GM12878 (cell line): ENCODE measurements at regions not wholly inside any gene's neighbourhood (a gene's known extent, or its start where the extent isn't known, plus 50 kb on each side); places are given as distances from the start of the nearest gene placed in this dataset.

Experiments used
- ASH2L ChIP-seq: fragments of 300-600, 200-600 bp; sonication (generic); IDR thresholded peaks from 2 replicates; pipeline ENCODE4 v1.6.1; 2017; ENCODE audit warnings: low read depth, mild to moderate bottlenecking, borderline replicate concordance
- BACH1 ChIP-seq: fragments of 450-650 bp; IDR thresholded peaks from 2 replicates; pipeline ENCODE4 v1.6.1; 2017; ENCODE audit warnings: mild to moderate bottlenecking, borderline replicate concordance
- CHD4 ChIP-seq: fragments of 200-600 bp; sonication (generic); IDR thresholded peaks from 2 replicates; pipeline ENCODE4 v1.6.1; 2016; ENCODE audit warnings: mild to moderate bottlenecking
- FOXK2 ChIP-seq: fragments of 450-650 bp; IDR thresholded peaks from 2 replicates; pipeline ENCODE4 v1.6.1; 2017; ENCODE audit warnings: mild to moderate bottlenecking, moderate library complexity
- IKZF2 ChIP-seq, 2 experiments: fragments of 450-650 bp; IDR thresholded peaks; 2 replicates each; pipeline ENCODE4 v1.6.1; 2017; ENCODE audit warnings: mild to moderate bottlenecking in 2 of 2, moderate library complexity in 2 of 2
- MTA2 ChIP-seq: fragments of 450-650 bp; IDR thresholded peaks from 2 replicates; pipeline ENCODE4 v1.6.1; 2016; ENCODE audit warnings: low read depth, mild to moderate bottlenecking, moderate library complexity
- MYB ChIP-seq: fragments of 150-350 bp; IDR thresholded peaks from 2 replicates; pipeline ENCODE4 v1.6.1; 2014; ENCODE audit warnings: mild to moderate bottlenecking, low read depth, low read length, borderline replicate concordance
- NRF1 ChIP-seq: conservative IDR thresholded peaks from 2 replicates; pipeline ENCODE4 v1.6.1; 2011; ENCODE audit warnings: mild to moderate bottlenecking, low read depth, low read length, improper control_type of control experiment
- PBX3 ChIP-seq: IDR thresholded peaks from 2 replicates; pipeline ENCODE4 v1.6.1; 2011; ENCODE audit warnings: mild to moderate bottlenecking, low read depth, low read length, moderate library complexity; ENCODE audit not compliant: insufficient replicate concordance
- RAD51 ChIP-seq: fragments of 450-650 bp; IDR thresholded peaks from 2 replicates; pipeline ENCODE4 v1.6.1; 2016; ENCODE audit warnings: moderate library complexity, mild to moderate bottlenecking, inconsistent platforms
- SMAD1 ChIP-seq: fragments of 450-650 bp; IDR thresholded peaks from 2 replicates; pipeline ENCODE4 v1.6.1; 2018; ENCODE audit warnings: mild to moderate bottlenecking, low read depth; ENCODE audit not compliant: partially characterized antibody
- SMAD5 ChIP-seq: IDR thresholded peaks from 2 replicates; pipeline ENCODE4 v1.6.1; 2016; ENCODE audit warnings: antibody characterized with exemption, low read depth
- SREBF2 ChIP-seq: IDR thresholded peaks from 2 replicates; pipeline ENCODE4 v1.6.1; 2012; ENCODE audit warnings: mild to moderate bottlenecking, low read length
- TCF12 ChIP-seq: IDR thresholded peaks from 2 replicates; pipeline ENCODE4 v1.6.1; 2011; ENCODE audit warnings: low read depth, mild to moderate bottlenecking, low read length
- ZBED1 ChIP-seq: IDR thresholded peaks from 2 replicates; pipeline ENCODE4 v1.6.1; 2016; ENCODE audit warnings: borderline replicate concordance
- ZNF592 ChIP-seq: fragments of 450-650 bp; IDR thresholded peaks from 2 replicates; pipeline ENCODE4 v1.6.1; 2017; ENCODE audit warnings: mild to moderate bottlenecking, moderate library complexity
- TF ChIP-seq, protein P1 (sequence below): fragments of 450-650 bp; formaldehyde crosslinking; IDR thresholded peaks from 2 replicates; pipeline ENCODE4 v1.5.0; 2022; ENCODE audit warnings: mild to moderate bottlenecking, missing genetic modification characterization
- TF ChIP-seq, protein P2 (sequence below): fragments of 450-650 bp; IDR thresholded peaks from 2 replicates; pipeline ENCODE4 v1.6.1; 2017; ENCODE audit warnings: antibody characterized with exemption, mild to moderate bottlenecking, moderate library complexity

- no peak for TF ChIP-seq ZNF592
- TF ChIP-seq SMAD1, result no peak
- peak; percentile 68; the same call in 1 of the 2 replicates for TF ChIP-seq MTA2
- TF ChIP-seq ZBED1, result no peak
- peak; percentile 83 to 88 for TF ChIP-seq IKZF2 (IDR thresholded peaks at IDR 0.05)
- no peak for TF ChIP-seq BACH1
- TF ChIP-seq, protein P1, sequence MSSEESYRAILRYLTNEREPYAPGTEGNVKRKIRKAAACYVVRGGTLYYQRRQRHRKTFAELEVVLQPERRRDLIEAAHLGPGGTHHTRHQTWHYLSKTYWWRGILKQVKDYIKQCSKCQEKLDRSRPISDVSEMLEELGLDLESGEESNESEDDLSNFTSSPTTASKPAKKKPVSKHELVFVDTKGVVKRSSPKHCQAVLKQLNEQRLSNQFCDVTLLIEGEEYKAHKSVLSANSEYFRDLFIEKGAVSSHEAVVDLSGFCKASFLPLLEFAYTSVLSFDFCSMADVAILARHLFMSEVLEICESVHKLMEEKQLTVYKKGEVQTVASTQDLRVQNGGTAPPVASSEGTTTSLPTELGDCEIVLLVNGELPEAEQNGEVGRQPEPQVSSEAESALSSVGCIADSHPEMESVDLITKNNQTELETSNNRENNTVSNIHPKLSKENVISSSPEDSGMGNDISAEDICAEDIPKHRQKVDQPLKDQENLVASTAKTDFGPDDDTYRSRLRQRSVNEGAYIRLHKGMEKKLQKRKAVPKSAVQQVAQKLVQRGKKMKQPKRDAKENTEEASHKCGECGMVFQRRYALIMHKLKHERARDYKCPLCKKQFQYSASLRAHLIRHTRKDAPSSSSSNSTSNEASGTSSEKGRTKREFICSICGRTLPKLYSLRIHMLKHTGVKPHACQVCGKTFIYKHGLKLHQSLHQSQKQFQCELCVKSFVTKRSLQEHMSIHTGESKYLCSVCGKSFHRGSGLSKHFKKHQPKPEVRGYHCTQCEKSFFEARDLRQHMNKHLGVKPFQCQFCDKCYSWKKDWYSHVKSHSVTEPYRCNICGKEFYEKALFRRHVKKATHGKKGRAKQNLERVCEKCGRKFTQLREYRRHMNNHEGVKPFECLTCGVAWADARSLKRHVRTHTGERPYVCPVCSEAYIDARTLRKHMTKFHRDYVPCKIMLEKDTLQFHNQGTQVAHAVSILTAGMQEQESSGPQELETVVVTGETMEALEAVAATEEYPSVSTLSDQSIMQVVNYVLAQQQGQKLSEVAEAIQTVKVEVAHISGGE (CRISPR knock-in tag), result no peak
- TF ChIP-seq ASH2L, result no peak
- TF ChIP-seq SMAD5, result no peak
- TF ChIP-seq RAD51, result peak; percentile 81
- TF ChIP-seq CHD4, result no peak
- no peak for TF ChIP-seq MYB
- TF ChIP-seq FOXK2, result 0 out of 2 replicates have a peak, but pooled peaks have one; percentile 33
- TF ChIP-seq NRF1, result no peak
- TF ChIP-seq, protein P2, sequence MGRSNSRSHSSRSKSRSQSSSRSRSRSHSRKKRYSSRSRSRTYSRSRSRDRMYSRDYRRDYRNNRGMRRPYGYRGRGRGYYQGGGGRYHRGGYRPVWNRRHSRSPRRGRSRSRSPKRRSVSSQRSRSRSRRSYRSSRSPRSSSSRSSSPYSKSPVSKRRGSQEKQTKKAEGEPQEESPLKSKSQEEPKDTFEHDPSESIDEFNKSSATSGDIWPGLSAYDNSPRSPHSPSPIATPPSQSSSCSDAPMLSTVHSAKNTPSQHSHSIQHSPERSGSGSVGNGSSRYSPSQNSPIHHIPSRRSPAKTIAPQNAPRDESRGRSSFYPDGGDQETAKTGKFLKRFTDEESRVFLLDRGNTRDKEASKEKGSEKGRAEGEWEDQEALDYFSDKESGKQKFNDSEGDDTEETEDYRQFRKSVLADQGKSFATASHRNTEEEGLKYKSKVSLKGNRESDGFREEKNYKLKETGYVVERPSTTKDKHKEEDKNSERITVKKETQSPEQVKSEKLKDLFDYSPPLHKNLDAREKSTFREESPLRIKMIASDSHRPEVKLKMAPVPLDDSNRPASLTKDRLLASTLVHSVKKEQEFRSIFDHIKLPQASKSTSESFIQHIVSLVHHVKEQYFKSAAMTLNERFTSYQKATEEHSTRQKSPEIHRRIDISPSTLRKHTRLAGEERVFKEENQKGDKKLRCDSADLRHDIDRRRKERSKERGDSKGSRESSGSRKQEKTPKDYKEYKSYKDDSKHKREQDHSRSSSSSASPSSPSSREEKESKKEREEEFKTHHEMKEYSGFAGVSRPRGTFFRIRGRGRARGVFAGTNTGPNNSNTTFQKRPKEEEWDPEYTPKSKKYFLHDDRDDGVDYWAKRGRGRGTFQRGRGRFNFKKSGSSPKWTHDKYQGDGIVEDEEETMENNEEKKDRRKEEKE, result no peak
- TF ChIP-seq TCF12, result no peak
- no peak for TF ChIP-seq PBX3
- no peak for TF ChIP-seq SREBF2
These were observed 121.3 kb upstream of the PHACTR1 start (continued) for GRCh38 chr6:12595161-12595811.
